ENCODE measurements at regions not wholly inside any gene's neighbourhood (a gene's known extent, or its start where the extent isn't known, plus 50 kb on each side); places are given as distances from the start of the nearest gene placed in this dataset.

DNA sequence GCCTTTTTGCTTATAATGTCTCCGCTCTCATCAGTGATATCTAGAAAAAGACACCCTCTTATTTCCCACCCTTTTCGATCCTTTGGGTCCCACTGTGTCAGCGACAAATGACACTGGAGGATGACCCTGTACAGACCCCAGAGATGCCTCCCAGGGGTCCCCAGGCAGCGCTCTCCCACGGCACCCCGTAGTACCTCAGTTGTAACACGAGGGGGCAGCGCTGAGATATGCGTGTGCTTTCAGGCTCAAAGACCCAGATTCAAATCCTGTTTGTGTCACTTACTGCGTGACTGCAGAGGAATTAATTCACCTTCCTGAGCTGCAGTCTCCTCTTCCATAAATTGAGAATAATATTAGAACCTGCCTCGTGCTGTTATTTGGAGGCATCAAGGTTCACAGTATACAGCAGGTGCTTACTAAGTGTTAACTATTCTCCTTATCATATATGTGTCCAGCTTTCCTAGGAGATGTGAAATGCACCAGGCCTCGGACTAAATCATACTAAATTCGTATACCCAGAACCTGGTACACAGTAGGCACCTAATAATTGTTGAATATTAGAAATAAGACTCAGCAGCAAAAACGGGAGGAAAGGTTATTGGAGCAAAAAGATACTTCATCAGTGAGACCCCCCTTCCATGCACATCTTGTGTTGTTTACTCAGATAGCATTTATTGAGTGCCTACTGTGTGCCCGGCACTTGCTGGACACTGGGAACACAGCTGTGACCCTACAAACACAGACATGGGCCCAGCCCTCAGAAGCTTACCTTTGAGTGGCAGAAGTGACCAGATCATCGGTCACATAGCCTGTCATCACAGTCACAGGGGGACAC lies 99.9 kb downstream of the PHETA1 start:
- TF ChIP-seq, protein P1, sequence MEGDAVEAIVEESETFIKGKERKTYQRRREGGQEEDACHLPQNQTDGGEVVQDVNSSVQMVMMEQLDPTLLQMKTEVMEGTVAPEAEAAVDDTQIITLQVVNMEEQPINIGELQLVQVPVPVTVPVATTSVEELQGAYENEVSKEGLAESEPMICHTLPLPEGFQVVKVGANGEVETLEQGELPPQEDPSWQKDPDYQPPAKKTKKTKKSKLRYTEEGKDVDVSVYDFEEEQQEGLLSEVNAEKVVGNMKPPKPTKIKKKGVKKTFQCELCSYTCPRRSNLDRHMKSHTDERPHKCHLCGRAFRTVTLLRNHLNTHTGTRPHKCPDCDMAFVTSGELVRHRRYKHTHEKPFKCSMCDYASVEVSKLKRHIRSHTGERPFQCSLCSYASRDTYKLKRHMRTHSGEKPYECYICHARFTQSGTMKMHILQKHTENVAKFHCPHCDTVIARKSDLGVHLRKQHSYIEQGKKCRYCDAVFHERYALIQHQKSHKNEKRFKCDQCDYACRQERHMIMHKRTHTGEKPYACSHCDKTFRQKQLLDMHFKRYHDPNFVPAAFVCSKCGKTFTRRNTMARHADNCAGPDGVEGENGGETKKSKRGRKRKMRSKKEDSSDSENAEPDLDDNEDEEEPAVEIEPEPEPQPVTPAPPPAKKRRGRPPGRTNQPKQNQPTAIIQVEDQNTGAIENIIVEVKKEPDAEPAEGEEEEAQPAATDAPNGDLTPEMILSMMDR (IDR thresholded peaks at IDR 0.05; ENCODE audit: poor library complexity, severe bottlenecking), result no peak
- TF ChIP-seq EZH2 (IDR thresholded peaks at IDR 0.05; ENCODE audit: borderline replicate concordance, insufficient read depth, low read length, poor library complexity, severe bottlenecking), result no peak
- no peak for TF ChIP-seq MXI1 (conservative IDR thresholded peaks at IDR 0.05; ENCODE audit: poor library complexity, severe bottlenecking)
- no peak for TF ChIP-seq EP300 (conservative IDR thresholded peaks at IDR 0.05; ENCODE audit: poor library complexity, severe bottlenecking)
- no peak for TF ChIP-seq TAF1 (IDR thresholded peaks at IDR 0.05; ENCODE audit: low read depth)
- TF ChIP-seq SMC3 (conservative IDR thresholded peaks at IDR 0.05; ENCODE audit: poor library complexity), result no peak
- TF ChIP-seq RAD21 (conservative IDR thresholded peaks at IDR 0.05), result no peak
- no peak for TF ChIP-seq POLR2AphosphoS5 (IDR thresholded peaks at IDR 0.05)
